Aorta (tissue), 5 donors: ENCODE measurements at regions not wholly inside any gene's neighbourhood (a gene's known extent, or its start where the extent isn't known, plus 50 kb on each side); places are given as distances from the start of the nearest gene placed in this dataset.
"Not testable (repeated sequence)": the region's sequence is repeated elsewhere in the genome, so short reads cannot be mapped to it uniquely, and the experiment has no call there.

Source experiments
- ATAC-seq: fragments of 200-7000 bp; cut with Tn5 transposase; one replicate; pipeline ENCODE4 v1.9.1; 2022; ENCODE audit warnings: moderate library complexity; ENCODE audit not compliant: low FRiP score
- DNase-seq, 2 donors: peaks; one replicate each; pipeline ENCODE4 v3.0.0-alpha.2; 2020
- H3K27ac ChIP-seq, 2 donors: one replicate each; pipeline ENCODE4 v1.5.1; 2013; ENCODE audit warnings: low read length in 2 of 2, mild to moderate bottlenecking in 2 of 2, moderate library complexity in 2 of 2, control low read depth in 1 of 2, inconsistent platforms in 1 of 2, low read depth in 1 of 2
- H3K27me3 ChIP-seq, 2 donors: one replicate each; pipeline ENCODE4 v1.6.1; 2013; ENCODE audit warnings: control low read depth in 1 of 2, low read length in 1 of 2, mild to moderate bottlenecking in 1 of 2, moderate library complexity in 1 of 2; ENCODE audit not compliant: insufficient read depth in 2 of 2, control insufficient read depth in 1 of 2
- H3K36me3 ChIP-seq, 2 donors: one replicate each; pipeline ENCODE4 v1.6.1; 2013; ENCODE audit warnings: control low read depth in 1 of 2, low read length in 1 of 2, mild to moderate bottlenecking in 1 of 2; ENCODE audit not compliant: insufficient read depth in 2 of 2, control insufficient read depth in 1 of 2
- H3K4me1 ChIP-seq, 2 donors: one replicate each; pipeline ENCODE4 v1.6.1; 2013; ENCODE audit warnings: low read length in 2 of 2, control low read depth in 1 of 2, mild to moderate bottlenecking in 1 of 2, moderate library complexity in 1 of 2; ENCODE audit not compliant: insufficient read depth in 2 of 2, control insufficient read depth in 1 of 2
- H3K4me3 ChIP-seq, 2 donors: one replicate each; pipeline ENCODE4 v1.5.1; 2013; ENCODE audit warnings: low read length in 2 of 2, control low read depth in 1 of 2, mild to moderate bottlenecking in 1 of 2
- H3K9me3 ChIP-seq: one replicate; pipeline ENCODE4 v1.6.1; 2013; ENCODE audit warnings: mild to moderate bottlenecking, low read length; ENCODE audit not compliant: control insufficient read depth
- WGBS, 2 donors: extraction: QIAGEN DNeasy Blood & Tissue Kit; methylation state at CpG; one replicate each; pipeline ENCODE4 v1.1.7; 2013; 5-methylcytosine and 5-hydroxymethylcytosine counted together
- intact Hi-C, 2 donors: fragments of 100-400 bp; cut with DNase I; formaldehyde crosslinking; loops; one replicate each; pipeline versions ENCODE4 v1.14.2 to v1.15.0; 2022
- donor health status: healthy with polysubstance abuse.
- donor health status: Bipolar disorder and iron deficiency.
- donor health status: DM: no; HTN: no; CAD: no.
- donor health status: DM: no; HTN: no; CAD: no.
- donor health status: DM: yes; HTN: yes; CAD: no.

- intact Hi-C loops = no loop called here
- no peak for DNase-seq
- Histone ChIP-seq H3K4me1 (no peaks in the 10 kb centered on the region), H3K4me3 (no peak overlapping the region), H3K27me3 (no peaks in the 10 kb centered on the region), H3K27ac (no peak overlapping the region), H3K36me3 (no peaks in the 10 kb centered on the region), H3K9me3 (peaks cover 2% of the 10 kb centered on the region)
- 72 to 75% methylated on average over 4 of the region's 4 CpGs for WGBS, 2 donors
- no peak for ATAC-seq
Measured at GRCh38 chr3:34111361-34111760, 312.9 kb downstream of the PDCD6IP start.

DNA sequence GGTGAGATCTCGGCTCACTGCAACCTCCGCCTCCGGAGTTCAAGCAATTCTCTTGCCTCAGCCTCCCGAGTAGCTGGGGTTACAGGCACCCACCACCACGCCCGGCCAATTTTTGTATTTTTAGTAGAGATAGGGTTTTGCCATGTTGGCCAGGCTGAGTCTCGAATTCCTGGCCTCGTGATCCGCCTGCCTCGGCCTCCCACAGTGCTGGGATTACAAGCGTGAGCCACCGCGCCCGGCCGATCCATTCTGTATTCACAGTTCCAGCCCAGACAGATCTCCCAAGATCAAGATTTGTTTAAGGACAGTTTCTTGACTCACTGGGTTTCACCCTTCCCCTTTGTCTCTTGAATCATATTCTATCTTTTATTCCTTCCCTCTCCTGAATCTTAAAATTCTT, 313.8 kb downstream of the PDCD6IP start:
- intact Hi-C loops = loop anchor here in 1 of 2 donors (1.0 kb wide), 1 partner anchor 12 kb away; no protein-coding TSS in a partner anchor
- 97% methylated on average over 15 of the region's 15 CpGs for WGBS, 2 donors
- not testable (repeated sequence) for H3K27me3 ChIP-seq, ATAC-seq, H3K4me1 ChIP-seq, H3K36me3 ChIP-seq, H3K4me3 ChIP-seq, DNase-seq, H3K9me3 ChIP-seq, H3K27ac ChIP-seq

- no peaks in the 10 kb centered on the region for H3K9me3 ChIP-seq
- H3K27me3 ChIP-seq = no peaks in the 10 kb centered on the region
- intact Hi-C loops = no loop called here
- ATAC-seq (no peak), DNase-seq (no peak)
- no peaks in the 10 kb centered on the region for H3K4me1 ChIP-seq
- H3K27ac ChIP-seq = no peak overlapping the region
- no peaks in the 10 kb centered on the region for H3K36me3 ChIP-seq
- H3K4me3 ChIP-seq = no peak overlapping the region
Measured at GRCh38 chr3:34131091-34131490, 332.7 kb downstream of the PDCD6IP start.

- no peaks in the 10 kb centered on the region for H3K27me3 ChIP-seq
- H3K9me3 ChIP-seq = no peaks in the 10 kb centered on the region
- no peaks in the 10 kb centered on the region for H3K4me1 ChIP-seq
- H3K27ac ChIP-seq = no peak overlapping the region
- H3K4me3 ChIP-seq = no peak overlapping the region
- intact Hi-C loops = no loop called here
- DNase-seq (no peak), ATAC-seq (no peak)
- no peaks in the 10 kb centered on the region for H3K36me3 ChIP-seq
- 35 to 41% methylated on average over 2 of the region's 2 CpGs for WGBS, 2 donors
Measured at GRCh38 chr3:34132069-34132692, 333.8 kb downstream of the PDCD6IP start.

DNA sequence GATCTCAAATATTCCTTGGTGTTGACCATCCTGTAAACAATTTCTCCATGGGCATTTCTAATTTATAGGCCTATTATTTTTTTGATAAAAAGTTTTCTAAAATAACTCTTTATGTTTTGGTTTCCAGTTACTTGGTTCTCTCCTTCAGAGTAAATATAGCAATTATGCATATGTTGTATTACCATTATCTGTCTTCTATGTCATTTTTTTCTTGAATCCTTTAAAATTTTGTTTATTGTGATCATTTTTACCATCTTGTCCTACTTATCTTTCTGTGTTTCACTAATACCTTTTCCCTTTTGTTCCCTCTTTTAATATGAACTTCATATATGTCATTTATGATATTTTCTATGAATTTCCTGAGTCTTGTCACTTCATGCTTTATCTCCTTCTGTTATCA, 341.1 kb downstream of the PDCD6IP start:
- DNase-seq (no peak), ATAC-seq (no peak)
- Histone ChIP-seq H3K4me3 (no peak overlapping the region), H3K27me3 (no peaks in the 10 kb centered on the region), H3K36me3 (no peaks in the 10 kb centered on the region), H3K27ac (no peak overlapping the region), H3K9me3 (no peaks in the 10 kb centered on the region), H3K4me1 (no peaks in the 10 kb centered on the region)
- intact Hi-C loops = no loop called here

- no peaks in the 10 kb centered on the region for H3K27me3 ChIP-seq
- ATAC-seq = no peak
- 92 to 97% methylated on average over 1 of the region's 1 CpG for WGBS, 2 donors
- H3K27ac ChIP-seq = no peak overlapping the region
- DNase-seq = no peak
- peaks cover 0 to 3% of the 10 kb centered on the region in 2 donors for H3K4me1 ChIP-seq
- H3K4me3 ChIP-seq = no peak overlapping the region
- H3K36me3 ChIP-seq = no peaks in the 10 kb centered on the region
- no peaks in the 10 kb centered on the region for H3K9me3 ChIP-seq
- intact Hi-C loops = no loop called here
Measured at GRCh38 chr3:34140616-34141015, 342.2 kb downstream of the PDCD6IP start.

DNA sequence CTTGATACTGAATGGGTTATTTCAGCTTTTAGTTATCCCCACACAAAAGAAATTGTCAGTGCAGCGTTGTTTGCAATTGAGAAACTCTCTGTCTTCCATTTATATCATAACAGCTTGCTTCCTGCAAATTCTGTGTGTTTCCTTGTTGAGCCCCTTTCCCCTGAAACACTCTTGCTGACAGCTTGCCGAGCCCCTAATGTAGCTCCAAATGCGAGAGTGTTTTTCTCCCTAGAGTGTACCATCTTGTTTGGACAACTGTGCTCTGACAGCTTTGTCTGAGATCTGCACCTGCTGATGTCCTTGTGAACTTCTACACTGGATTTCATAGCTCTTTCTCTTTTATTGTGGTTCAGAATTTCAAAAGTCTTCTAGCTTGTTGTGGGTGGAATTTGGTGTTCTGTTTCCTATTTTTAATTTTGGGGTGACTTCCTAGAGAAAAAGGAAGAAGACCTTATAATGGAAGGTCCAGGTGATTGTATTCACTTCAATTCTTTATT, 343.5 kb downstream of the PDCD6IP start:
- Histone ChIP-seq H3K36me3 (no peaks in the 10 kb centered on the region), H3K4me3 (no peak overlapping the region), H3K27me3 (no peaks in the 10 kb centered on the region), H3K9me3 (no peaks in the 10 kb centered on the region), H3K4me1 (peaks cover 0 to 3% of the 10 kb centered on the region in 2 donors), H3K27ac (no peak overlapping the region)
- no peak for DNase-seq
- 88 to 90% methylated on average over 3 of the region's 3 CpGs for WGBS, 2 donors
- ATAC-seq = no peak
- intact Hi-C loops = no loop called here

- DNase-seq (no peak), ATAC-seq (no peak)
- no peak overlapping the region for H3K4me3 ChIP-seq
- H3K36me3 ChIP-seq = no peaks in the 10 kb centered on the region
- no peaks in the 10 kb centered on the region for H3K27me3 ChIP-seq
- intact Hi-C loops = no loop called here
- WGBS, 2 donors = 48 to 50% methylated on average over 3 of the region's 3 CpGs
- H3K9me3 ChIP-seq = no peaks in the 10 kb centered on the region
- peaks cover 0 to 3% of the 10 kb centered on the region in 2 donors for H3K4me1 ChIP-seq
- no peak overlapping the region for H3K27ac ChIP-seq
Measured at GRCh38 chr3:34145796-34146195, 347.4 kb downstream of the PDCD6IP start.

- Histone ChIP-seq H3K9me3 (no peaks in the 10 kb centered on the region), H3K4me3 (no peak overlapping the region), H3K27me3 (no peaks in the 10 kb centered on the region), H3K27ac (no peak overlapping the region), H3K36me3 (no peaks in the 10 kb centered on the region), H3K4me1 (peaks cover 0 to 3% of the 10 kb centered on the region in 2 donors)
- ATAC-seq (no peak), DNase-seq (no peak)
- intact Hi-C loops = no loop called here
Measured at GRCh38 chr3:34146596-34146995, 348.2 kb downstream of the PDCD6IP start.
